Liver (tissue), 8 donors: ENCODE measurements at regions not wholly inside any gene's neighbourhood (a gene's known extent, or its start where the extent isn't known, plus 50 kb on each side); places are given as distances from the start of the nearest gene placed in this dataset.

Experiments used
- DNase-seq: peaks from one replicate; pipeline ENCODE4 v3.0.0-alpha.2; 2017; ENCODE audit warnings: low spot score
- H3K27ac ChIP-seq, 2 donors: one replicate each; pipeline ENCODE4 v1.7.0; 2013; ENCODE audit warnings: inconsistent platforms in 2 of 2, low read length in 2 of 2, control low read depth in 1 of 2, low read depth in 1 of 2, mild to moderate bottlenecking in 1 of 2
- H3K27me3 ChIP-seq, 4 donors: one replicate each; pipeline versions ENCODE4 v1.6.1 to v1.7.0; 2013; ENCODE audit warnings: low read length in 3 of 4, inconsistent platforms in 1 of 4, mild to moderate bottlenecking in 1 of 4, moderate library complexity in 1 of 4; ENCODE audit not compliant: control insufficient read depth in 4 of 4, insufficient read depth in 4 of 4
- H3K36me3 ChIP-seq, 4 donors: one replicate each; pipeline versions ENCODE4 v1.6.1 to v1.7.0; 2013; ENCODE audit warnings: low read length in 3 of 4, mild to moderate bottlenecking in 3 of 4, low read depth in 1 of 4, moderate library complexity in 1 of 4; ENCODE audit not compliant: control insufficient read depth in 4 of 4, insufficient read depth in 3 of 4
- H3K4me1 ChIP-seq, 4 donors: one replicate each; pipeline versions ENCODE4 v1.6.1 to v1.7.0; 2013; ENCODE audit warnings: low read length in 3 of 4, mild to moderate bottlenecking in 3 of 4, moderate library complexity in 1 of 4; ENCODE audit not compliant: control insufficient read depth in 4 of 4, insufficient read depth in 4 of 4
- H3K4me3 ChIP-seq, 3 donors: one replicate each; pipeline versions ENCODE4 v1.6.1 to v1.7.0; 2013; ENCODE audit warnings: low read length in 3 of 3, control low read depth in 1 of 3, low read depth in 1 of 3, mild to moderate bottlenecking in 1 of 3
- H3K9ac ChIP-seq, 2 donors: one replicate each; pipeline ENCODE4 v1.7.0; 2013; ENCODE audit warnings: low read length in 2 of 2, mild to moderate bottlenecking in 2 of 2, moderate library complexity in 2 of 2, control low read depth in 1 of 2, low read depth in 1 of 2
- H3K9me3 ChIP-seq, 4 donors: one replicate each; pipeline versions ENCODE4 v1.6.1 to v1.7.0; 2013; ENCODE audit warnings: low read length in 3 of 4; ENCODE audit not compliant: control insufficient read depth in 4 of 4
- CTCF ChIP-seq: fragments of 150-350 bp; IDR thresholded peaks from 2 replicates; pipeline ENCODE4 v1.5.1; 2017; ENCODE audit warnings: improper control_type of control experiment, low read depth, low read length; ENCODE audit not compliant: missing input control
- EGR1 ChIP-seq, 2 donors: IDR thresholded peaks; 2 replicates each; pipeline ENCODE4 v1.6.1; 2016 to 2018; ENCODE audit warnings: antibody characterized with exemption in 2 of 2, low read depth in 2 of 2
- FOXA1 ChIP-seq: IDR thresholded peaks from 2 replicates; pipeline ENCODE4 v1.6.1; 2016; ENCODE audit warnings: antibody characterized with exemption
- FOXA2 ChIP-seq: IDR thresholded peaks from 2 replicates; pipeline ENCODE4 v1.6.1; 2016; ENCODE audit warnings: antibody characterized with exemption
- GABPA ChIP-seq, 2 donors: IDR thresholded peaks in 1 of 2; conservative IDR thresholded peaks in 1 of 2; 2 replicates each; pipeline ENCODE4 v1.6.1; 2016; ENCODE audit warnings: antibody characterized with exemption in 2 of 2, mild to moderate bottlenecking in 1 of 2, moderate library complexity in 1 of 2
- HNF4A ChIP-seq, 2 donors: conservative IDR thresholded peaks; 2 replicates each; pipeline ENCODE4 v1.6.1; 2016; ENCODE audit warnings: antibody characterized with exemption in 2 of 2, mild to moderate bottlenecking in 2 of 2
- HNF4G ChIP-seq: IDR thresholded peaks from 2 replicates; pipeline ENCODE4 v1.6.1; 2016; ENCODE audit warnings: antibody characterized with exemption
- MAX ChIP-seq: IDR thresholded peaks from 2 replicates; pipeline ENCODE4 v1.6.1; 2016; ENCODE audit warnings: antibody characterized with exemption
- NR2F2 ChIP-seq: IDR thresholded peaks from 2 replicates; pipeline ENCODE4 v1.6.1; 2016; ENCODE audit warnings: antibody characterized with exemption
- RAD21 ChIP-seq, 2 donors: IDR thresholded peaks; 2 replicates each; pipeline ENCODE4 v1.6.1; 2016; ENCODE audit warnings: antibody characterized with exemption in 2 of 2, mild to moderate bottlenecking in 2 of 2
- REST ChIP-seq: IDR thresholded peaks from 2 replicates; pipeline ENCODE4 v1.6.1; 2016; ENCODE audit warnings: antibody characterized with exemption, mild to moderate bottlenecking
- RXRA ChIP-seq, 2 donors: IDR thresholded peaks; 2 replicates each; pipeline ENCODE4 v1.6.1; 2017 to 2018; ENCODE audit warnings: antibody characterized with exemption in 2 of 2, mild to moderate bottlenecking in 1 of 2
- SP1 ChIP-seq: IDR thresholded peaks from 2 replicates; pipeline ENCODE4 v1.6.1; 2018; ENCODE audit warnings: antibody characterized with exemption, mild to moderate bottlenecking
- TAF1 ChIP-seq: conservative IDR thresholded peaks from 2 replicates; pipeline ENCODE4 v1.6.1; 2016; ENCODE audit warnings: antibody characterized with exemption, mild to moderate bottlenecking
- YY1 ChIP-seq: IDR thresholded peaks from 2 replicates; pipeline ENCODE4 v1.6.1; 2016; ENCODE audit warnings: antibody characterized with exemption, mild to moderate bottlenecking
- WGBS: extraction: QIAGEN DNeasy Blood & Tissue Kit; methylation state at CpG from one replicate; pipeline ENCODE4 v1.1.7; 2013; 5-methylcytosine and 5-hydroxymethylcytosine counted together
- TF ChIP-seq, protein P1 (sequence below): IDR thresholded peaks from 2 replicates; pipeline ENCODE4 v1.6.1; 2016; ENCODE audit warnings: antibody characterized with exemption
- TF ChIP-seq, protein P2 (sequence below): IDR thresholded peaks from 2 replicates; pipeline ENCODE4 v1.6.1; 2016; ENCODE audit warnings: antibody characterized with exemption
- donor health status: healthy.
- donor health status: healthy.
- donor health status: healthy.
- donor health status: healthy.
- donor health status: healthy.

GRCh38 chr7:18202315-18203045 lies 174.8 kb upstream of the PRPS1L1 start:
- Histone ChIP-seq H3K36me3 (no peaks in the 10 kb centered on the region), H3K9me3 (no peaks in the 10 kb centered on the region), H3K27me3 (no peaks in the 10 kb centered on the region), H3K27ac (no peak overlapping the region), H3K4me1 (no peaks in the 10 kb centered on the region), H3K9ac (no peak overlapping the region), H3K4me3 (no peak overlapping the region)
- TF ChIP-seq RXRA (IDR thresholded peaks at IDR 0.05) (no peak), FOXA1 (no peak), TAF1 (no peak), HNF4G (no peak), FOXA2 (no peak), MAX (no peak), CTCF (no peak), GABPA (IDR thresholded peaks at IDR 0.05 in 1 of 2, conservative IDR thresholded peaks at IDR 0.05 in 1 of 2) (no peak), YY1 (no peak), SP1 (no peak), RAD21 (IDR thresholded peaks at IDR 0.05) (no peak), HNF4A (conservative IDR thresholded peaks at IDR 0.05) (no peak), REST (no peak), EGR1 (IDR thresholded peaks at IDR 0.05; ENCODE audit: low read depth in 2 of 2) (no peak), NR2F2 (no peak)
- TF ChIP-seq, protein P1, sequence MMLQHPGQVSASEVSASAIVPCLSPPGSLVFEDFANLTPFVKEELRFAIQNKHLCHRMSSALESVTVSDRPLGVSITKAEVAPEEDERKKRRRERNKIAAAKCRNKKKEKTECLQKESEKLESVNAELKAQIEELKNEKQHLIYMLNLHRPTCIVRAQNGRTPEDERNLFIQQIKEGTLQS = no peak
- TF ChIP-seq, protein P2, sequence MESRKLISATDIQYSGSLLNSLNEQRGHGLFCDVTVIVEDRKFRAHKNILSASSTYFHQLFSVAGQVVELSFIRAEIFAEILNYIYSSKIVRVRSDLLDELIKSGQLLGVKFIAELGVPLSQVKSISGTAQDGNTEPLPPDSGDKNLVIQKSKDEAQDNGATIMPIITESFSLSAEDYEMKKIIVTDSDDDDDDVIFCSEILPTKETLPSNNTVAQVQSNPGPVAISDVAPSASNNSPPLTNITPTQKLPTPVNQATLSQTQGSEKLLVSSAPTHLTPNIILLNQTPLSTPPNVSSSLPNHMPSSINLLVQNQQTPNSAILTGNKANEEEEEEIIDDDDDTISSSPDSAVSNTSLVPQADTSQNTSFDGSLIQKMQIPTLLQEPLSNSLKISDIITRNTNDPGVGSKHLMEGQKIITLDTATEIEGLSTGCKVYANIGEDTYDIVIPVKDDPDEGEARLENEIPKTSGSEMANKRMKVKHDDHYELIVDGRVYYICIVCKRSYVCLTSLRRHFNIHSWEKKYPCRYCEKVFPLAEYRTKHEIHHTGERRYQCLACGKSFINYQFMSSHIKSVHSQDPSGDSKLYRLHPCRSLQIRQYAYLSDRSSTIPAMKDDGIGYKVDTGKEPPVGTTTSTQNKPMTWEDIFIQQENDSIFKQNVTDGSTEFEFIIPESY = no peak
- DNase-seq = no peak
- 84% methylated on average over 3 of the region's 3 CpGs for WGBS
